Tibial nerve (tissue), 4 donors: ENCODE measurements at regions not wholly inside any gene's neighbourhood (a gene's known extent, or its start where the extent isn't known, plus 50 kb on each side); places are given as distances from the start of the nearest gene placed in this dataset.

ENCODE experiments used
- DNase-seq, 2 donors: peaks; one replicate each; pipeline ENCODE4 v3.0.0-alpha.2; 2019; ENCODE audit warnings: low spot score in 2 of 2
- H3K27ac ChIP-seq, 4 donors: fragments of 200-600 bp; sonication (generic) in 3 of 4; one replicate each; pipeline ENCODE4 v1.5.1; 2017 to 2019; ENCODE audit warnings: mild to moderate bottlenecking in 1 of 4
- H3K27me3 ChIP-seq, 2 donors: fragments of 200-600 bp; sonication (generic) in 1 of 2; one replicate each; pipeline versions ENCODE4 v1.5.1 to v1.6.0; 2017 to 2019
- H3K36me3 ChIP-seq, 3 donors: fragments of 200-600 bp; sonication (generic); one replicate each; pipeline ENCODE4 v1.5.1; 2018 to 2019
- H3K4me1 ChIP-seq, 4 donors: fragments of 200-600 bp; sonication (generic) in 3 of 4; one replicate each; pipeline ENCODE4 v1.5.1; 2017 to 2019
- H3K4me3 ChIP-seq, 4 donors: fragments of 200-600 bp; sonication (generic) in 3 of 4; one replicate each; pipeline ENCODE4 v1.5.1; 2017 to 2019; ENCODE audit warnings: mild to moderate bottlenecking in 1 of 4, moderate library complexity in 1 of 4
- H3K9me3 ChIP-seq, 4 donors: fragments of 200-600 bp; sonication (generic) in 3 of 4; one replicate each; pipeline ENCODE4 v1.5.1; 2017 to 2019
- EP300 ChIP-seq, 2 donors: sonication (generic); formaldehyde crosslinking; IDR thresholded peaks; one replicate each; pipeline ENCODE4 v1.6.1; 2017; ENCODE audit warnings: antibody characterized with exemption in 2 of 2, mild to moderate bottlenecking in 1 of 2
- POLR2A ChIP-seq, 2 donors: fragments of 450-650 bp; IDR thresholded peaks; one replicate each; pipeline ENCODE4 v1.6.1; 2017; ENCODE audit warnings: antibody characterized with exemption in 2 of 2, mild to moderate bottlenecking in 2 of 2, moderate library complexity in 2 of 2
- WGBS, 2 donors: methylation state at CpG; one replicate each; pipeline ENCODE4 v1.1.5; 2018; 5-methylcytosine and 5-hydroxymethylcytosine counted together
- TF ChIP-seq, protein P1 (sequence below), 5 experiments: fragments of 200-600 bp in 3 of 5; fragments of 450-650 bp in 2 of 5; sonication (generic) in 3 of 5; IDR thresholded peaks; one replicate each; pipeline ENCODE4 v1.5.1; 2016 to 2019; ENCODE audit warnings: antibody characterized with exemption in 5 of 5, mild to moderate bottlenecking in 3 of 5, moderate library complexity in 2 of 5

GRCh38 chr3:152100491-152101132, 168.1 kb upstream of the MBNL1 start:
- no peaks in the 10 kb centered on the region for H3K27me3 ChIP-seq
- H3K4me1 ChIP-seq, result no peaks in the 10 kb centered on the region
- WGBS, 2 donors, result 77 to 79% methylated on average over 3 of the region's 3 CpGs
- H3K9me3 ChIP-seq, result no peaks in the 10 kb centered on the region
- no peaks in the 10 kb centered on the region for H3K36me3 ChIP-seq
- TF ChIP-seq, protein P1, sequence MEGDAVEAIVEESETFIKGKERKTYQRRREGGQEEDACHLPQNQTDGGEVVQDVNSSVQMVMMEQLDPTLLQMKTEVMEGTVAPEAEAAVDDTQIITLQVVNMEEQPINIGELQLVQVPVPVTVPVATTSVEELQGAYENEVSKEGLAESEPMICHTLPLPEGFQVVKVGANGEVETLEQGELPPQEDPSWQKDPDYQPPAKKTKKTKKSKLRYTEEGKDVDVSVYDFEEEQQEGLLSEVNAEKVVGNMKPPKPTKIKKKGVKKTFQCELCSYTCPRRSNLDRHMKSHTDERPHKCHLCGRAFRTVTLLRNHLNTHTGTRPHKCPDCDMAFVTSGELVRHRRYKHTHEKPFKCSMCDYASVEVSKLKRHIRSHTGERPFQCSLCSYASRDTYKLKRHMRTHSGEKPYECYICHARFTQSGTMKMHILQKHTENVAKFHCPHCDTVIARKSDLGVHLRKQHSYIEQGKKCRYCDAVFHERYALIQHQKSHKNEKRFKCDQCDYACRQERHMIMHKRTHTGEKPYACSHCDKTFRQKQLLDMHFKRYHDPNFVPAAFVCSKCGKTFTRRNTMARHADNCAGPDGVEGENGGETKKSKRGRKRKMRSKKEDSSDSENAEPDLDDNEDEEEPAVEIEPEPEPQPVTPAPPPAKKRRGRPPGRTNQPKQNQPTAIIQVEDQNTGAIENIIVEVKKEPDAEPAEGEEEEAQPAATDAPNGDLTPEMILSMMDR (IDR thresholded peaks at IDR 0.05), result no peak
- no peak for TF ChIP-seq EP300 (IDR thresholded peaks at IDR 0.05)
- no peak overlapping the region for H3K4me3 ChIP-seq
- H3K27ac ChIP-seq, result no peak overlapping the region
- no peak for DNase-seq

GRCh38 chr3:152102410-152102809, 166.3 kb upstream of the MBNL1 start:
- no peaks in the 10 kb centered on the region for H3K9me3 ChIP-seq
- WGBS, 2 donors, result 87 to 91% methylated on average over 7 of the region's 7 CpGs

DNA sequence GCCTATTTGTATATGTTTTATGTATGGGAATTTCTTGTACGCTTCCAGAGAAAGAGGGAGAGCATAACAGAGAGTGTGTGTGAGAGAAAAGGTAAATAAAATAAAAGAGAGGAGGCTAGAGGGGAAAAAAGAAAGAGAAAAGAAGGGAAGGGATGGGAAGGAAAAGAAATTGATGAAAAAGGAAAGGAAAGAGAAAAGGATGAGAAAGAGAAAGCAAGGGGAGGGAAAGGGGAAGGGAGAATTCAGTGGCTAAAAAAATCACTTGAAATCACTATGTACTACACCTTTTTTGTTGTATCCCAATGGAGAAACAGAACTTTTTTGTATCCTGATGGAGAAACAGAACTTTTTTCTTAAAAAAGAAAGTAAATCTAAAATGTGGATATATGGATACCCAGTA, 165.5 kb upstream of the MBNL1 start:
- no peak for DNase-seq
- H3K36me3 ChIP-seq, result no peaks in the 10 kb centered on the region
- H3K27me3 ChIP-seq, result no peaks in the 10 kb centered on the region
- H3K9me3 ChIP-seq, result no peaks in the 10 kb centered on the region
- WGBS, 2 donors, result 91 to 98% methylated on average over 1 of the region's 1 CpG
- H3K4me1 ChIP-seq, result no peaks in the 10 kb centered on the region
- H3K27ac ChIP-seq, result no peak overlapping the region
- no peak overlapping the region for H3K4me3 ChIP-seq
- TF ChIP-seq, protein P1 (IDR thresholded peaks at IDR 0.05), result no peak
- TF ChIP-seq POLR2A (IDR thresholded peaks at IDR 0.05) (no peak), EP300 (IDR thresholded peaks at IDR 0.05) (no peak)

More at GRCh38 chr3:152102410-152102809, 166.3 kb upstream of the MBNL1 start:
- Histone ChIP-seq H3K27ac (no peak overlapping the region), H3K4me1 (no peaks in the 10 kb centered on the region), H3K36me3 (no peaks in the 10 kb centered on the region), H3K27me3 (no peaks in the 10 kb centered on the region), H3K4me3 (no peak overlapping the region)
- no peak for DNase-seq
- TF ChIP-seq, protein P1 (IDR thresholded peaks at IDR 0.05), result no peak
- TF ChIP-seq EP300 (IDR thresholded peaks at IDR 0.05), result no peak
- no peak for TF ChIP-seq POLR2A (IDR thresholded peaks at IDR 0.05)

DNA sequence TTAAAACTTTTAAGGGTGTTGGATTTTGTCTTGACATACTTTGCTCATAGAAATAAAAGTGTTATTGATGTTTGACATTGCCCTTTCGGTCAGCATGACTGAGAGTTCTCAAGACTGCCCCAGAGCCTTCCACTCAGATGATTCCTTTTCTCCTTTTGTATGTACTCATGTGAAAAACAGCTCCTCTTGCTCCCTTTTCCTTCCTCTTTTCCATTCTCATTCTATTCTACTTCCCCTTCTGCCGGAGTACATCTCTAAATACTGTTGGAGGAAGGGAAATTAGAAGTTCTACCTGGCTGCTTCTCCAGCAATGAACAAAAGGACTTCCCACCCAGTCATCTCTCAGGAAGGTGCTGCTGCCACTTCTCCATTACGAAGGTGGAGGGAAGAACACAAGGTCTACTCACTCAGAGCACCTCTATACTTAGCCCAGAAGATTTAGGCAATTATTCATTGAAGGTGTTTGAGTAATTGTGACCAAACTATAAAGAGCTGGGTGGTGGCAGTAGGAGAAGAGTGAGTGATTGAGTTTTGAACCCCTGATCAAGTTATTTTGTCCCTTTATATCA, 163.8 kb upstream of the MBNL1 start:
- TF ChIP-seq, protein P1 (IDR thresholded peaks at IDR 0.05), result no peak
- TF ChIP-seq POLR2A (IDR thresholded peaks at IDR 0.05) (no peak), EP300 (IDR thresholded peaks at IDR 0.05) (no peak)
- WGBS, 2 donors, result 75 to 84% methylated on average over 3 of the region's 3 CpGs
- no peaks in the 10 kb centered on the region for H3K36me3 ChIP-seq
- DNase-seq, result no peak
- H3K4me1 ChIP-seq, result no peaks in the 10 kb centered on the region
- no peaks in the 10 kb centered on the region for H3K9me3 ChIP-seq
- no peaks in the 10 kb centered on the region for H3K27me3 ChIP-seq
- no peak overlapping the region for H3K4me3 ChIP-seq
- no peak overlapping the region for H3K27ac ChIP-seq

- H3K27me3 ChIP-seq, result no peaks in the 10 kb centered on the region
- H3K36me3 ChIP-seq, result no peaks in the 10 kb centered on the region
- H3K9me3 ChIP-seq, result no peaks in the 10 kb centered on the region
- H3K4me1 ChIP-seq, result no peaks in the 10 kb centered on the region
- no peak for DNase-seq
- TF ChIP-seq, protein P1 (IDR thresholded peaks at IDR 0.05), result no peak
- TF ChIP-seq EP300 (IDR thresholded peaks at IDR 0.05), result no peak
- no peak for TF ChIP-seq POLR2A (IDR thresholded peaks at IDR 0.05)
- 87% methylated on average over 5 of the region's 5 CpGs for WGBS, 2 donors
- H3K4me3 ChIP-seq, result no peak overlapping the region
- no peak overlapping the region for H3K27ac ChIP-seq
Measured at GRCh38 chr3:152105446-152105845, 163.3 kb upstream of the MBNL1 start.
